ENCODE measurements at regions not wholly inside any gene's neighbourhood (a gene's known extent, or its start where the extent isn't known, plus 50 kb on each side); places are given as distances from the start of the nearest gene placed in this dataset.

DNA sequence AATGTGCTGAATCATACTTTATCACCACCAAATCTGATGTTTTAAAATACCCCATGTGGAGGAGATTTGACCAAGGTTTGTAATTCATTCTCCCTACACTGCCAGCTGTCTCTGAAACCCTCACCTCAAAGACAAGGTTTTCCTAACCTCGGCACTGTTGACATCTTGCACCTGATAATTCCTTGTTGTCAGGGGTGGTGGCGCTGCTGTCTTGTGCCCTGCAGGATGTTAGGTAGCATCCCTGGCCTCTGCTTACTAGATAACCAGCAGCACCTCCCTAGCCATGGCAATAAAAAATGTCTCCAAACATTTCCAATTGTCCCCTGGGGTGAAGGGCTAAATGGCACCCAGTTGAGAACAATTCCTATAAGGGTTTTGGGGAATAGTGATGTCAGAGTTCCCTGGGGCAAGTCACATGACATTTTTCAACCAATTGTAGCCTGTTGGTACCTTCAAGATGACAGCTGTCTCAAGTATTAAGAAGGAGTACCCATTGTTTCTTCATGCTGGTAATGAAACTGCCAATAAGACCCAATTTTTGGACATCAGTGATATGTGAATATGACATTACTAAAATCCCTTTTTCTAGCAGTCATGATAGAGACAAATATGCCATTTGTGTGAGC lies 160.6 kb upstream of the PLCXD3 start:
- Histone ChIP-seq H3K4me1 (peaks cover 6% of the 10 kb centered on the region), H3K36me3 (no peaks in the 10 kb centered on the region), H3K4me2 (no peak overlapping the region), H3F3A (ENCODE audit: low read depth) (no peaks in the 10 kb centered on the region), H4K20me1 (ENCODE audit: low read depth) (no peaks in the 10 kb centered on the region), H3K79me2 (ENCODE audit: low read depth) (no peaks in the 10 kb centered on the region), H3K9me3 (ENCODE audit: low read depth) (no peaks in the 10 kb centered on the region), H3K4me3 (no peak overlapping the region), H3K27me3 (no peaks in the 10 kb centered on the region), H2AFZ (replicated peaks) (no peak overlapping the region), H3K9ac (no peak overlapping the region), H3K27ac (no peak overlapping the region)
- H3K36me3 Mint-ChIP-seq = no peaks in the 10 kb centered on the region
- no peak for TF ChIP-seq EZH2 (IDR thresholded peaks at IDR 0.05)
- TF ChIP-seq, protein P1, sequence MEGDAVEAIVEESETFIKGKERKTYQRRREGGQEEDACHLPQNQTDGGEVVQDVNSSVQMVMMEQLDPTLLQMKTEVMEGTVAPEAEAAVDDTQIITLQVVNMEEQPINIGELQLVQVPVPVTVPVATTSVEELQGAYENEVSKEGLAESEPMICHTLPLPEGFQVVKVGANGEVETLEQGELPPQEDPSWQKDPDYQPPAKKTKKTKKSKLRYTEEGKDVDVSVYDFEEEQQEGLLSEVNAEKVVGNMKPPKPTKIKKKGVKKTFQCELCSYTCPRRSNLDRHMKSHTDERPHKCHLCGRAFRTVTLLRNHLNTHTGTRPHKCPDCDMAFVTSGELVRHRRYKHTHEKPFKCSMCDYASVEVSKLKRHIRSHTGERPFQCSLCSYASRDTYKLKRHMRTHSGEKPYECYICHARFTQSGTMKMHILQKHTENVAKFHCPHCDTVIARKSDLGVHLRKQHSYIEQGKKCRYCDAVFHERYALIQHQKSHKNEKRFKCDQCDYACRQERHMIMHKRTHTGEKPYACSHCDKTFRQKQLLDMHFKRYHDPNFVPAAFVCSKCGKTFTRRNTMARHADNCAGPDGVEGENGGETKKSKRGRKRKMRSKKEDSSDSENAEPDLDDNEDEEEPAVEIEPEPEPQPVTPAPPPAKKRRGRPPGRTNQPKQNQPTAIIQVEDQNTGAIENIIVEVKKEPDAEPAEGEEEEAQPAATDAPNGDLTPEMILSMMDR (IDR thresholded peaks at IDR 0.05) = no peak
- TF ChIP-seq EZH2phosphoT487 (IDR thresholded peaks at IDR 0.05) = no peak
- no peak overlapping the region for H3K27ac Mint-ChIP-seq
- no peaks in the 10 kb centered on the region for H3K27me3 Mint-ChIP-seq (ENCODE audit: insufficient read depth, low read depth)
- DNase-seq (ENCODE audit: low spot score) = no peak
- no peak overlapping the region for H3K4me3 Mint-ChIP-seq
- H3K9me3 Mint-ChIP-seq = no peaks in the 10 kb centered on the region
- no peaks in the 10 kb centered on the region for H3K4me1 Mint-ChIP-seq

DNA sequence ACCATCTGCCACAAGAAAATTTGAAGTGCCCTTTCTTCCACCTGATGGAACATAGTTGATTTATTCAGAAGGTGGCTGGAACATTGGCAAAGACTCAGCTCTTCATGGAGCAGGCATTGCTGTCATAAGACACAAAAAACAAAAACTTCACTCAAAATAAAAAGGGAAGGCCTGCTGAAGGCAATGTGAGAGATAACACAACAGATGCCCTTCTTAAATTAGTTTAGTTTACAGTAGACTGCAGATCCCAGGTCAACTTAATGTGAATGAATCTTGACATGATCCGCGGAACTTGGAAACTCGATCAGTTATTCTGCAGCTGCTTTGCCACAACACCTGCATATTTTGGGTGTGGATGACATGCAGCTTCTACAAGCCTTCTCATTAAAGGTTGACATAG lies 159.8 kb upstream of the PLCXD3 start:
- no peaks in the 10 kb centered on the region for H3F3A ChIP-seq (ENCODE audit: low read depth)
- no peaks in the 10 kb centered on the region for H3K9me3 ChIP-seq (ENCODE audit: low read depth)
- no peak overlapping the region for H3K4me3 Mint-ChIP-seq
- H3K4me3 ChIP-seq = no peak overlapping the region
- peaks cover 4% of the 10 kb centered on the region for H3K4me1 ChIP-seq
- no peaks in the 10 kb centered on the region for H3K4me1 Mint-ChIP-seq
- no peak overlapping the region for H3K4me2 ChIP-seq
- no peak overlapping the region for H3K27ac ChIP-seq
- TF ChIP-seq EZH2 (IDR thresholded peaks at IDR 0.05) (no peak), EZH2phosphoT487 (IDR thresholded peaks at IDR 0.05) (no peak)
- TF ChIP-seq, protein P1 (IDR thresholded peaks at IDR 0.05) = no peak
- no peak overlapping the region for H2AFZ ChIP-seq (replicated peaks)
- no peaks in the 10 kb centered on the region for H3K9me3 Mint-ChIP-seq
- no peaks in the 10 kb centered on the region for H3K27me3 Mint-ChIP-seq (ENCODE audit: insufficient read depth, low read depth)
- no peaks in the 10 kb centered on the region for H3K79me2 ChIP-seq (ENCODE audit: low read depth)
- no peaks in the 10 kb centered on the region for H4K20me1 ChIP-seq (ENCODE audit: low read depth)
- no peaks in the 10 kb centered on the region for H3K27me3 ChIP-seq
- no peak overlapping the region for H3K9ac ChIP-seq
- no peaks in the 10 kb centered on the region for H3K36me3 ChIP-seq
- H3K36me3 Mint-ChIP-seq = no peaks in the 10 kb centered on the region
- DNase-seq (ENCODE audit: low spot score) = no peak
- no peak overlapping the region for H3K27ac Mint-ChIP-seq

DNA sequence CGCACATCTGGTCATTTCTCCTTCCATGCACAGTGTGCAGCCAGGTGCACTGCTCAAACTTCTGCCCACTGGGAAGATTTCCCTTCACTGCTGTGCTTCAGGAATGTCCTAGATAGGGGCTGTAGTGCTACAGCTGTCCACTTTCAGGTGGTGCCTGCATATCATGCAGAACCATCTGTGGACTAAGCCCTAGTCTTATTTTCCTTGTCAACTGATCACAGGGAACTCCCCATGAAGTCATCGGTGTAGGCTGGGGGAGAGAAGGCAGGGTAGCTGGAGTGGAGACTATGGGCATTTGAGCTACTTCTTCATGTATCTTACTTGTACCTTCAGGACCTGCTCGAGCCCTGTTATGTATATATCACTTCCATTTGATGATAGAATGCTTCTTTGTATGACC lies 150.9 kb upstream of the PLCXD3 start:
- DNase-seq (ENCODE audit: low spot score) = no peak
- H3K9me3 Mint-ChIP-seq = peaks cover 3% of the 10 kb centered on the region
- Histone ChIP-seq H3K27me3 (no peaks in the 10 kb centered on the region), H3K9me3 (ENCODE audit: low read depth) (no peaks in the 10 kb centered on the region), H3K79me2 (ENCODE audit: low read depth) (no peaks in the 10 kb centered on the region), H2AFZ (replicated peaks) (no peak overlapping the region), H3K4me2 (no peak overlapping the region), H3K4me3 (no peak overlapping the region), H3F3A (ENCODE audit: low read depth) (no peaks in the 10 kb centered on the region), H3K36me3 (no peaks in the 10 kb centered on the region), H3K4me1 (no peaks in the 10 kb centered on the region), H4K20me1 (ENCODE audit: low read depth) (no peaks in the 10 kb centered on the region), H3K27ac (no peak overlapping the region), H3K9ac (no peak overlapping the region)
- TF ChIP-seq, protein P1 (IDR thresholded peaks at IDR 0.05) = no peak
- TF ChIP-seq EZH2phosphoT487 (IDR thresholded peaks at IDR 0.05) = no peak
- TF ChIP-seq EZH2 (IDR thresholded peaks at IDR 0.05) = no peak
- H3K27me3 Mint-ChIP-seq (ENCODE audit: insufficient read depth, low read depth) = peaks cover 6% of the 10 kb centered on the region
- H3K36me3 Mint-ChIP-seq = no peaks in the 10 kb centered on the region
- no peak overlapping the region for H3K27ac Mint-ChIP-seq
- H3K4me3 Mint-ChIP-seq = no peak overlapping the region
- H3K4me1 Mint-ChIP-seq = no peaks in the 10 kb centered on the region

Data from neural progenitor cell (in vitro differentiated cells).